Neural cell (in vitro differentiated cells): ENCODE measurements at regions not wholly inside any gene's neighbourhood (a gene's known extent, or its start where the extent isn't known, plus 50 kb on each side); places are given as distances from the start of the nearest gene placed in this dataset.

Experiments used
- H2AFZ ChIP-seq: fragments of 200-600, 300-800 bp; sonication (generic), shearing (Covaris generic); 2 replicates; pipeline ENCODE4 v1.6.0; 2014; ENCODE audit warnings: low read depth, mild to moderate bottlenecking, antibody characterized with exemption, low read length, moderate library complexity
- H3F3A ChIP-seq: fragments of 200-600 bp; shearing (Covaris generic); 2 replicates; pipeline ENCODE4 v1.6.1; 2016; ENCODE audit warnings: mild to moderate bottlenecking, moderate library complexity, mixed read lengths, antibody characterized with exemption, low read length; ENCODE audit not compliant: insufficient read depth, poor library complexity, severe bottlenecking
- H3K27ac ChIP-seq: fragments of 200-600, 300-800 bp; sonication (generic), shearing (Covaris generic); 2 replicates; pipeline ENCODE4 v1.5.1; 2014; ENCODE audit warnings: mild to moderate bottlenecking, low read length, moderate library complexity
- H3K27me3 ChIP-seq: fragments of 300-800, 200-600 bp; sonication (generic), shearing (Covaris generic); 2 replicates; pipeline ENCODE4 v1.6.0; 2014; ENCODE audit warnings: mild to moderate bottlenecking, low read depth, low read length, moderate library complexity; ENCODE audit not compliant: insufficient read depth
- H3K36me3 ChIP-seq: fragments of 300-800, 200-600 bp; sonication (generic), shearing (Covaris generic); 2 replicates; pipeline ENCODE4 v1.5.1; 2014; ENCODE audit warnings: mild to moderate bottlenecking, antibody characterized with exemption, low read length, moderate library complexity; ENCODE audit not compliant: insufficient read depth
- H3K4me2 ChIP-seq: fragments of 300-800, 200-600 bp; sonication (generic), shearing (Covaris generic); 2 replicates; pipeline ENCODE4 v1.6.0; 2014; ENCODE audit warnings: mild to moderate bottlenecking, low read length
- H3K4me3 ChIP-seq: fragments of 300-800, 200-600 bp; sonication (generic), shearing (Covaris generic); 2 replicates; pipeline ENCODE4 v1.5.1; 2014; ENCODE audit warnings: mild to moderate bottlenecking, low read length, moderate library complexity
- H3K79me2 ChIP-seq: fragments of 200-600 bp; shearing (Covaris generic); replicated peaks from 2 replicates; pipeline ENCODE4 v1.6.0; 2014; ENCODE audit warnings: mild to moderate bottlenecking, low read length, moderate library complexity; ENCODE audit not compliant: insufficient read depth
- H3K9ac ChIP-seq: fragments of 300-800, 200-600 bp; sonication (generic), shearing (Covaris generic); 2 replicates; pipeline ENCODE4 v1.6.1; 2016; ENCODE audit warnings: mild to moderate bottlenecking, low read length, mixed read lengths
- H3K9me2 ChIP-seq: fragments of 200-600 bp; shearing (Covaris generic); 2 replicates; pipeline ENCODE4 v1.6.1; 2016; ENCODE audit warnings: mild to moderate bottlenecking, low read length, mixed read lengths; ENCODE audit not compliant: insufficient read depth
- H3K9me3 ChIP-seq: fragments of 200-600, 300-800 bp; sonication (generic), shearing (Covaris generic); 2 replicates; pipeline ENCODE4 v1.6.1; 2016; ENCODE audit warnings: mild to moderate bottlenecking, mixed run types, low read length, moderate library complexity, mixed read lengths
- H4K20me1 ChIP-seq: fragments of 200-600 bp; shearing (Covaris generic); 2 replicates; pipeline ENCODE4 v1.6.1; 2016; ENCODE audit warnings: mild to moderate bottlenecking, mixed run types; ENCODE audit not compliant: insufficient read depth
- EP300 ChIP-seq: fragments of 450-650 bp; conservative IDR thresholded peaks from 2 replicates; pipeline ENCODE4 v1.6.1; 2014; ENCODE audit warnings: antibody characterized with exemption, mild to moderate bottlenecking, moderate library complexity; ENCODE audit not compliant: poor library complexity, severe bottlenecking
- EZH2 ChIP-seq: fragments of 200-600, 300-800 bp; shearing (Covaris generic), sonication (generic); IDR thresholded peaks from 2 replicates; pipeline ENCODE4 v1.6.1; 2014; ENCODE audit warnings: antibody characterized with exemption, low read length, borderline replicate concordance, mild to moderate bottlenecking; ENCODE audit not compliant: insufficient read depth, poor library complexity, severe bottlenecking
- MXI1 ChIP-seq: fragments of 450-650 bp; conservative IDR thresholded peaks from 2 replicates; pipeline ENCODE4 v1.6.1; 2014; ENCODE audit warnings: antibody characterized with exemption, mild to moderate bottlenecking; ENCODE audit not compliant: poor library complexity, severe bottlenecking
- POLR2AphosphoS5 ChIP-seq: IDR thresholded peaks from 2 replicates; pipeline ENCODE4 v1.6.1; 2012
- RAD21 ChIP-seq: fragments of 450-650 bp; conservative IDR thresholded peaks from 2 replicates; pipeline ENCODE4 v1.6.1; 2014; ENCODE audit warnings: antibody characterized with exemption, mild to moderate bottlenecking, moderate library complexity
- REST ChIP-seq: IDR thresholded peaks from 2 replicates; pipeline ENCODE4 v1.6.1; 2012; ENCODE audit warnings: borderline replicate concordance
- SMC3 ChIP-seq: fragments of 450-650 bp; conservative IDR thresholded peaks from 2 replicates; pipeline ENCODE4 v1.6.1; 2014; ENCODE audit warnings: antibody characterized with exemption, mild to moderate bottlenecking, moderate library complexity; ENCODE audit not compliant: poor library complexity
- TAF1 ChIP-seq: IDR thresholded peaks from 2 replicates; pipeline ENCODE4 v1.6.1; 2012; ENCODE audit warnings: low read depth
- TF ChIP-seq, protein P1 (sequence below): fragments of 450-650 bp; IDR thresholded peaks from 2 replicates; pipeline ENCODE4 v1.5.1; 2014; ENCODE audit warnings: antibody characterized with exemption, mild to moderate bottlenecking, moderate library complexity; ENCODE audit not compliant: poor library complexity, severe bottlenecking

GRCh38 chr7:131727189-131727588, 170.8 kb upstream of the PODXL start:
- no peak overlapping the region for H3K27ac ChIP-seq
- no peak overlapping the region for H3K4me2 ChIP-seq
- no peaks in the 10 kb centered on the region for H3K36me3 ChIP-seq
- no peaks in the 10 kb centered on the region for H4K20me1 ChIP-seq
- no peak overlapping the region for H3K9ac ChIP-seq
- H3K4me3 ChIP-seq: no peak overlapping the region
- TF ChIP-seq, protein P1, sequence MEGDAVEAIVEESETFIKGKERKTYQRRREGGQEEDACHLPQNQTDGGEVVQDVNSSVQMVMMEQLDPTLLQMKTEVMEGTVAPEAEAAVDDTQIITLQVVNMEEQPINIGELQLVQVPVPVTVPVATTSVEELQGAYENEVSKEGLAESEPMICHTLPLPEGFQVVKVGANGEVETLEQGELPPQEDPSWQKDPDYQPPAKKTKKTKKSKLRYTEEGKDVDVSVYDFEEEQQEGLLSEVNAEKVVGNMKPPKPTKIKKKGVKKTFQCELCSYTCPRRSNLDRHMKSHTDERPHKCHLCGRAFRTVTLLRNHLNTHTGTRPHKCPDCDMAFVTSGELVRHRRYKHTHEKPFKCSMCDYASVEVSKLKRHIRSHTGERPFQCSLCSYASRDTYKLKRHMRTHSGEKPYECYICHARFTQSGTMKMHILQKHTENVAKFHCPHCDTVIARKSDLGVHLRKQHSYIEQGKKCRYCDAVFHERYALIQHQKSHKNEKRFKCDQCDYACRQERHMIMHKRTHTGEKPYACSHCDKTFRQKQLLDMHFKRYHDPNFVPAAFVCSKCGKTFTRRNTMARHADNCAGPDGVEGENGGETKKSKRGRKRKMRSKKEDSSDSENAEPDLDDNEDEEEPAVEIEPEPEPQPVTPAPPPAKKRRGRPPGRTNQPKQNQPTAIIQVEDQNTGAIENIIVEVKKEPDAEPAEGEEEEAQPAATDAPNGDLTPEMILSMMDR: no peak
- TF ChIP-seq EP300 (no peak), POLR2AphosphoS5 (no peak), RAD21 (no peak), MXI1 (no peak), REST (no peak), TAF1 (no peak), EZH2 (no peak), SMC3 (no peak)
- no peaks in the 10 kb centered on the region for H3K79me2 ChIP-seq
- no peaks in the 10 kb centered on the region for H3K27me3 ChIP-seq
- H3K9me3 ChIP-seq: peaks cover 4% of the 10 kb centered on the region
- no peaks in the 10 kb centered on the region for H3K9me2 ChIP-seq
- no peaks in the 10 kb centered on the region for H3F3A ChIP-seq
- H2AFZ ChIP-seq: no peak overlapping the region

DNA sequence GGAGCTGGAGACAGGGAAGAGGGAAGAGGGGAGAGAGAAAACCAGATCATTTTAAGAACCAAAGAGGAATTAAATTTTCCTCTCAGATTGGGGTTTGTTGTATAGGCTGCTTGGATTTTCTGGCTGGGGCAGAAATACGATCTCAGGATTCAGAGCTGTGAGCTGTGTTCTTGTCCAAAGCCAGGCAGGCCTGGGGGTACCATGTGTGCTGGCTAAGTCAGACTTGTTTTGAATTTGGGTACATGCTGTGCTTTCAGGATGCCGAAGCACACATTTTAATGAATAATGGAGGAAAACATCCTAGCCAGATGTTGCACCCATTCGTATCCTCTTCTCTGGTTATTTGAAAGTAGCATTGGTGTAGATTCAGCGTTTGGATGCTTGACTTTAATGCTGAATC, 170.3 kb upstream of the PODXL start:
- H3K9me2 ChIP-seq: no peaks in the 10 kb centered on the region
- no peak overlapping the region for H3K4me2 ChIP-seq
- H3K27ac ChIP-seq: no peak overlapping the region
- no peak overlapping the region for H3K9ac ChIP-seq
- H3K79me2 ChIP-seq: no peaks in the 10 kb centered on the region
- no peaks in the 10 kb centered on the region for H3K36me3 ChIP-seq
- TF ChIP-seq TAF1 (no peak), POLR2AphosphoS5 (no peak), REST (no peak), EP300 (no peak), EZH2 (no peak), SMC3 (no peak), MXI1 (no peak), RAD21 (no peak)
- TF ChIP-seq, protein P1: no peak
- no peak overlapping the region for H3K4me3 ChIP-seq
- no peaks in the 10 kb centered on the region for H3F3A ChIP-seq
- H3K27me3 ChIP-seq: no peaks in the 10 kb centered on the region
- no peaks in the 10 kb centered on the region for H4K20me1 ChIP-seq
- no peak overlapping the region for H2AFZ ChIP-seq
- peaks cover 4% of the 10 kb centered on the region for H3K9me3 ChIP-seq
